ENCODE measurements at regions not wholly inside any gene's neighbourhood (a gene's known extent, or its start where the extent isn't known, plus 50 kb on each side); places are given as distances from the start of the nearest gene placed in this dataset.

DNA sequence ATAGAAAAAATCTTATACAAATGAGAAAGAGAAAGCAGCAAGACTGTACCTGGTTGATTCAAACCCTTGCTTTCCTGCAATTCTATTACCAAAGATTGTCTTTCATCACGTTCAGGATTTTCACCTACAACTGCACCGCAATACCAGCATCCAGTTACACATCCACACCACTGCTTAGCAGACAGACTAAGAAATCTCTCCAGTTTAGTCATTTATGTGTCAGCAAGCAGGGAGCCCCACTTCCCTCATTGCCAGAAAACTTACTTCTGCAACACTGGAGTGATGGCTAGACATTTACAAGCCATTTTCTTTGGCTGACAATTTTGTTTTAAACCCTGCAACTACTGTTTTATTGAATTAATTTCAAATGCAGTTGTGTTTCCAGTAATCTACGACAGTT lies 359.6 kb upstream of the MEOX2 start:
- TF ChIP-seq EZH2 (IDR thresholded peaks at IDR 0.05; ENCODE audit: borderline replicate concordance, low read depth, low read length, poor library complexity, severe bottlenecking), result no peak
- Histone ChIP-seq H3K27me3 (replicated peaks; ENCODE audit: insufficient read depth, low read depth, low read length, poor library complexity) (peaks cover 18% of the 10 kb centered on the region), H3K9me3 (ENCODE audit: low read depth, low read length, poor library complexity, severe bottlenecking) (no peaks in the 10 kb centered on the region), H3K36me3 (ENCODE audit: insufficient read depth, low read length, poor library complexity, severe bottlenecking) (no peaks in the 10 kb centered on the region), H3K4me1 (ENCODE audit: insufficient read depth, low read length, poor library complexity, severe bottlenecking) (no peaks in the 10 kb centered on the region), H3K4me3 (ENCODE audit: low read depth, low read length, poor library complexity, severe bottlenecking) (no peak overlapping the region), H3K27ac (ENCODE audit: low read depth, low read length, poor library complexity, severe bottlenecking) (no peak overlapping the region)
- POLR2A ChIA-PET (ENCODE audit: low non-redundant PET), result no interaction called here
- DNase-seq (ENCODE audit: low spot score), result no peak
- no TSS peak for BruUV-seq (replicated peaks)
- intact Hi-C loops (cut with micrococcal nuclease; ENCODE audit: unreplicated experiment), result no loop called here
- CTCF ChIA-PET, result no interaction called here

DNA sequence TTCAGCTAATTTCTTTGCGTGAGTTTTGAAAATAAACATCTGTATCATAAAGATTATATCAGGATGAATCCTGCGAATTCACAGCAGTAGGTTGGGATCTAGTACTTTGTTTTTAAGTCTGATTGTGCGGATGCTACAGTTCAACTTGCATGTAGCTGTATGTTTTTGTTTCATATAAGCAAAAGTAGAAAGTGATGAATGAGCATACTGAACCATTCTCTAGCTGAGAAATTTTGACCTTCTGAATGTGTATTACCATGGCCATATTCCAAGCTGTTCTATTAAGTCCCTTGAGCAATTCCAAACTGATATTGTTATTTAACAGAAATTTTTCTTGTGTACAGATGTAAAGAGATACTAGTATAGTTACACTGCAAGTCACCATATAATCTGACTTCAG lies 358.8 kb upstream of the MEOX2 start:
- no peak overlapping the region for H3K4me3 ChIP-seq (ENCODE audit: low read depth, low read length, poor library complexity, severe bottlenecking)
- H3K9me3 ChIP-seq (ENCODE audit: low read depth, low read length, poor library complexity, severe bottlenecking), result no peaks in the 10 kb centered on the region
- no peaks in the 10 kb centered on the region for H3K4me1 ChIP-seq (ENCODE audit: insufficient read depth, low read length, poor library complexity, severe bottlenecking)
- peaks cover 13% of the 10 kb centered on the region for H3K27me3 ChIP-seq (replicated peaks; ENCODE audit: insufficient read depth, low read depth, low read length, poor library complexity)
- TF ChIP-seq EZH2 (IDR thresholded peaks at IDR 0.05; ENCODE audit: borderline replicate concordance, low read depth, low read length, poor library complexity, severe bottlenecking), result no peak
- TF ChIP-seq, protein P1, sequence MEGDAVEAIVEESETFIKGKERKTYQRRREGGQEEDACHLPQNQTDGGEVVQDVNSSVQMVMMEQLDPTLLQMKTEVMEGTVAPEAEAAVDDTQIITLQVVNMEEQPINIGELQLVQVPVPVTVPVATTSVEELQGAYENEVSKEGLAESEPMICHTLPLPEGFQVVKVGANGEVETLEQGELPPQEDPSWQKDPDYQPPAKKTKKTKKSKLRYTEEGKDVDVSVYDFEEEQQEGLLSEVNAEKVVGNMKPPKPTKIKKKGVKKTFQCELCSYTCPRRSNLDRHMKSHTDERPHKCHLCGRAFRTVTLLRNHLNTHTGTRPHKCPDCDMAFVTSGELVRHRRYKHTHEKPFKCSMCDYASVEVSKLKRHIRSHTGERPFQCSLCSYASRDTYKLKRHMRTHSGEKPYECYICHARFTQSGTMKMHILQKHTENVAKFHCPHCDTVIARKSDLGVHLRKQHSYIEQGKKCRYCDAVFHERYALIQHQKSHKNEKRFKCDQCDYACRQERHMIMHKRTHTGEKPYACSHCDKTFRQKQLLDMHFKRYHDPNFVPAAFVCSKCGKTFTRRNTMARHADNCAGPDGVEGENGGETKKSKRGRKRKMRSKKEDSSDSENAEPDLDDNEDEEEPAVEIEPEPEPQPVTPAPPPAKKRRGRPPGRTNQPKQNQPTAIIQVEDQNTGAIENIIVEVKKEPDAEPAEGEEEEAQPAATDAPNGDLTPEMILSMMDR (conservative IDR thresholded peaks at IDR 0.05; ENCODE audit: low read depth, low read length), result no peak
- CTCF ChIA-PET, result no interaction called here
- no peaks in the 10 kb centered on the region for H3K36me3 ChIP-seq (ENCODE audit: insufficient read depth, low read length, poor library complexity, severe bottlenecking)
- no TSS peak for BruUV-seq (replicated peaks)
- POLR2A ChIA-PET (ENCODE audit: low non-redundant PET), result no interaction called here
- no peak for DNase-seq (ENCODE audit: low spot score)
- H3K27ac ChIP-seq (ENCODE audit: low read depth, low read length, poor library complexity, severe bottlenecking), result no peak overlapping the region
- intact Hi-C loops (cut with micrococcal nuclease; ENCODE audit: unreplicated experiment), result no loop called here

DNA sequence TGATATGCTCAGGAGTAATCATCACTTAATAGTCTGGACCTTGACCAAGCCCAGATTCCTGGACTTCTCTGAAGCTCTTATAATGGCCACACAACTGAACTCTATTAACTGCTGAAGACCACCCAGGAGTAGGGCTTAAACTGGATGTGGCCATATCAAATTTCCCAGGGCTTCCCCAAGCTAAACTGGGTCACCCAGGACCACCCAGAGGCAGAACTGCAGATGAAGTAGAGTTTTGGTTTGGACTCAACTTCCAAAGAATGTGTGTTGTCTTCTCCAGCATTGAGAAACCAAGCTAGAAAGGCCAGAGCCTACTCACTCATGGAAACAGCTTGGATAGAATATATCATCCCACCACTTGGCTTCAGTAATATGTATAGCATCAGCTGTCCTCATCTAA lies 358.2 kb upstream of the MEOX2 start:
- ChIA-PET POLR2A (ENCODE audit: low non-redundant PET) (no interaction called here), CTCF (no interaction called here)
- H3K4me1 ChIP-seq (ENCODE audit: insufficient read depth, low read length, poor library complexity, severe bottlenecking), result no peaks in the 10 kb centered on the region
- no peak overlapping the region for H3K27ac ChIP-seq (ENCODE audit: low read depth, low read length, poor library complexity, severe bottlenecking)
- BruUV-seq (replicated peaks), result no TSS peak
- H3K4me3 ChIP-seq (ENCODE audit: low read depth, low read length, poor library complexity, severe bottlenecking), result no peak overlapping the region
- DNase-seq (ENCODE audit: low spot score), result no peak
- no peaks in the 10 kb centered on the region for H3K9me3 ChIP-seq (ENCODE audit: low read depth, low read length, poor library complexity, severe bottlenecking)
- peaks cover 6% of the 10 kb centered on the region for H3K27me3 ChIP-seq (replicated peaks; ENCODE audit: insufficient read depth, low read depth, low read length, poor library complexity)
- TF ChIP-seq EZH2 (IDR thresholded peaks at IDR 0.05; ENCODE audit: borderline replicate concordance, low read depth, low read length, poor library complexity, severe bottlenecking), result no peak
- TF ChIP-seq, protein P1 (conservative IDR thresholded peaks at IDR 0.05; ENCODE audit: low read depth, low read length), result no peak
- H3K36me3 ChIP-seq (ENCODE audit: insufficient read depth, low read length, poor library complexity, severe bottlenecking), result no peaks in the 10 kb centered on the region
- intact Hi-C loops (cut with micrococcal nuclease; ENCODE audit: unreplicated experiment), result no loop called here

DNA sequence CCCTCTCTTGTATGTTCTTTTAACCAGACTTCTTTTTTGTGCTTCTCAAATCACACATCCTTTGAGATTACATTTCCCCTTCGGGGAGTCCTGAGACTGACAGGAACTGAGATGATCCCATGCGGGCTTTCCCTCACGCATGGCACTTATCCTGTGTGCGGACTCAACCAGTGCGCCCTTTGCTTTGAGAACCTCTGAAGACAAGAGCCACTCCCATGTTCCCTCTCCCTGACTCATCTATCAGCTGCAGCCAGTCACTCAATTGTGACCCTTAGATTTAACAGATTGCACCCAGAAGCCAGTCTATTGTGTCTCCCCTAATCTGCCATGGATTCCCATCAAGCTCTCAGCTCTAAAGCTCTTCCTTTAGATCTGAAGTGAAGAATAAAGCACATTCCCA lies 353.9 kb upstream of the MEOX2 start:
- Histone ChIP-seq H3K36me3 (ENCODE audit: insufficient read depth, low read length, poor library complexity, severe bottlenecking) (no peaks in the 10 kb centered on the region), H3K4me1 (ENCODE audit: insufficient read depth, low read length, poor library complexity, severe bottlenecking) (no peaks in the 10 kb centered on the region), H3K9me3 (ENCODE audit: low read depth, low read length, poor library complexity, severe bottlenecking) (no peaks in the 10 kb centered on the region), H3K4me3 (ENCODE audit: low read depth, low read length, poor library complexity, severe bottlenecking) (no peak overlapping the region), H3K27me3 (replicated peaks; ENCODE audit: insufficient read depth, low read depth, low read length, poor library complexity) (peaks cover 3% of the 10 kb centered on the region), H3K27ac (ENCODE audit: low read depth, low read length, poor library complexity, severe bottlenecking) (no peak overlapping the region)
- no TSS peak for BruUV-seq (replicated peaks)
- no peak for TF ChIP-seq EZH2 (IDR thresholded peaks at IDR 0.05; ENCODE audit: borderline replicate concordance, low read depth, low read length, poor library complexity, severe bottlenecking)
- no peak for DNase-seq (ENCODE audit: low spot score)
- ChIA-PET CTCF (no interaction called here), POLR2A (ENCODE audit: low non-redundant PET) (no interaction called here)
- intact Hi-C loops (cut with micrococcal nuclease; ENCODE audit: unreplicated experiment), result no loop called here

All from A673 (cell line).